Stomach (tissue), 8 donors: ENCODE measurements at regions not wholly inside any gene's neighbourhood (a gene's known extent, or its start where the extent isn't known, plus 50 kb on each side); places are given as distances from the start of the nearest gene placed in this dataset.
A peak's percentile ranks its signal among the peaks of the same experiment; 100 is the strongest.

Experiments
- DNase-seq, 2 donors: peaks; one replicate each; pipeline versions ENCODE4 v3.0.0 to v3.0.0-alpha.2; 2013 to 2019
- H3K27ac ChIP-seq, 5 donors: fragments of 200-600 bp in 4 of 5; sonication (generic) in 4 of 5; one replicate each; pipeline ENCODE4 v1.5.1; 2013 to 2019; ENCODE audit warnings: mild to moderate bottlenecking in 1 of 5, moderate library complexity in 1 of 5
- H3K27me3 ChIP-seq, 3 donors: fragments of 200-600 bp; sonication (generic); one replicate each; pipeline ENCODE4 v1.5.1; 2017 to 2019; ENCODE audit warnings: mixed run types in 1 of 3
- H3K36me3 ChIP-seq, 4 donors: fragments of 200-600 bp; sonication (generic); 1 replicate in 3 of 4; 2 replicates in 1 of 4; pipeline ENCODE4 v1.5.1; 2016 to 2019
- H3K4me1 ChIP-seq, 4 donors: fragments of 200-600 bp; sonication (generic); one replicate each; pipeline ENCODE4 v1.5.1; 2016 to 2019
- H3K4me3 ChIP-seq, 4 donors: fragments of 200-600 bp; sonication (generic) in 3 of 4; one replicate each; pipeline ENCODE4 v1.5.1; 2016 to 2019; ENCODE audit warnings: mild to moderate bottlenecking in 1 of 4
- H3K9me3 ChIP-seq, 4 donors: fragments of 200-600 bp; sonication (generic); one replicate each; pipeline ENCODE4 v1.5.1; 2016 to 2019
- EP300 ChIP-seq: sonication (generic); formaldehyde crosslinking; IDR thresholded peaks from one replicate; pipeline ENCODE4 v1.6.1; 2017; ENCODE audit warnings: antibody characterized with exemption
- POLR2A ChIP-seq, 4 donors: fragments of 450-650 bp; IDR thresholded peaks; one replicate each; pipeline ENCODE4 v1.6.1; 2016; ENCODE audit warnings: antibody characterized with exemption in 4 of 4, control low read depth in 2 of 4, mild to moderate bottlenecking in 1 of 4, moderate library complexity in 1 of 4
- POLR2AphosphoS5 ChIP-seq, 3 donors: sonication (generic); formaldehyde crosslinking; IDR thresholded peaks; one replicate each; pipeline ENCODE4 v1.6.1; 2016; ENCODE audit warnings: antibody characterized with exemption in 3 of 3
- WGBS, 5 donors: extraction: QIAGEN DNeasy Blood & Tissue Kit in 3 of 5; methylation state at CpG; one replicate each; pipeline versions ENCODE4 v1.1.5 to v1.1.7; 2013 to 2018; 5-methylcytosine and 5-hydroxymethylcytosine counted together
- intact Hi-C: fragments of 100-400 bp; cut with DNase I; formaldehyde crosslinking; loops from one replicate; pipeline ENCODE4 v1.15.1; 2023; ENCODE audit warnings: low total_unique reads
- TF ChIP-seq, protein P1 (sequence below), 7 experiments: fragments of 450-650 bp in 4 of 7; fragments of 200-600 bp in 3 of 7; sonication (generic) in 3 of 7; IDR thresholded peaks; one replicate each; pipeline ENCODE4 v1.5.1; 2016 to 2019; ENCODE audit warnings: antibody characterized with exemption in 7 of 7, control low read depth in 2 of 7, mild to moderate bottlenecking in 1 of 7
- donor health status: healthy with polysubstance abuse.
- donor health status: Bipolar disorder and iron deficiency.
- donor health status: healthy.

DNA sequence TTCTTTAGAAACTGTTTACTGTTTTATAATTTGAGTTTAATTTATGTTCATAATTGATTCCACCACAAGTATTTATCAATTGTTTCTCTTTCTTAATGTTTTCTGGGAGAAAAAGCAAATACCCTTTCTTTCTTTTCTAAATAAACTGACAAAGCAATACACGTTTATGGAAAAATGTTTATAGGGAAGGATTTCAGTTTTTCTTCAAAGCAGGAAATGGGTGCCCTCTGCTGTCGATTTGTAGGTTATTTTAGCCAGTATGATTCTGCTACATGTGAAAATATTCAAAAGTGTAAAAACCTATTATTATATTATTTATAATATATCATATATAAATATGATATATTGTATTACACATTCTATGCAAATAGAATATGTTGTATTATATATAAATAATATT is 921.0 kb upstream of the ROBO1 start:
- DNase-seq = peak in 1 of 2 donors; percentile 64
- 1 to 4% (median 2%) methylated on average over 2 of the region's 2 CpGs for WGBS, 5 donors
- H3K27ac ChIP-seq = no peak overlapping the region
- no peak for TF ChIP-seq POLR2A (IDR thresholded peaks at IDR 0.05)
- no peak for TF ChIP-seq EP300
- TF ChIP-seq POLR2AphosphoS5 (IDR thresholded peaks at IDR 0.05) = no peak
- TF ChIP-seq, protein P1, sequence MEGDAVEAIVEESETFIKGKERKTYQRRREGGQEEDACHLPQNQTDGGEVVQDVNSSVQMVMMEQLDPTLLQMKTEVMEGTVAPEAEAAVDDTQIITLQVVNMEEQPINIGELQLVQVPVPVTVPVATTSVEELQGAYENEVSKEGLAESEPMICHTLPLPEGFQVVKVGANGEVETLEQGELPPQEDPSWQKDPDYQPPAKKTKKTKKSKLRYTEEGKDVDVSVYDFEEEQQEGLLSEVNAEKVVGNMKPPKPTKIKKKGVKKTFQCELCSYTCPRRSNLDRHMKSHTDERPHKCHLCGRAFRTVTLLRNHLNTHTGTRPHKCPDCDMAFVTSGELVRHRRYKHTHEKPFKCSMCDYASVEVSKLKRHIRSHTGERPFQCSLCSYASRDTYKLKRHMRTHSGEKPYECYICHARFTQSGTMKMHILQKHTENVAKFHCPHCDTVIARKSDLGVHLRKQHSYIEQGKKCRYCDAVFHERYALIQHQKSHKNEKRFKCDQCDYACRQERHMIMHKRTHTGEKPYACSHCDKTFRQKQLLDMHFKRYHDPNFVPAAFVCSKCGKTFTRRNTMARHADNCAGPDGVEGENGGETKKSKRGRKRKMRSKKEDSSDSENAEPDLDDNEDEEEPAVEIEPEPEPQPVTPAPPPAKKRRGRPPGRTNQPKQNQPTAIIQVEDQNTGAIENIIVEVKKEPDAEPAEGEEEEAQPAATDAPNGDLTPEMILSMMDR (IDR thresholded peaks at IDR 0.05) = peak in 2 of 7 experiments; percentile 19 to 23
- H3K27me3 ChIP-seq = no peaks in the 10 kb centered on the region
- H3K4me1 ChIP-seq = no peaks in the 10 kb centered on the region
- H3K4me3 ChIP-seq = no peak overlapping the region
- intact Hi-C loops = no loop called here
- no peaks in the 10 kb centered on the region for H3K9me3 ChIP-seq
- H3K36me3 ChIP-seq = no peaks in the 10 kb centered on the region

DNA sequence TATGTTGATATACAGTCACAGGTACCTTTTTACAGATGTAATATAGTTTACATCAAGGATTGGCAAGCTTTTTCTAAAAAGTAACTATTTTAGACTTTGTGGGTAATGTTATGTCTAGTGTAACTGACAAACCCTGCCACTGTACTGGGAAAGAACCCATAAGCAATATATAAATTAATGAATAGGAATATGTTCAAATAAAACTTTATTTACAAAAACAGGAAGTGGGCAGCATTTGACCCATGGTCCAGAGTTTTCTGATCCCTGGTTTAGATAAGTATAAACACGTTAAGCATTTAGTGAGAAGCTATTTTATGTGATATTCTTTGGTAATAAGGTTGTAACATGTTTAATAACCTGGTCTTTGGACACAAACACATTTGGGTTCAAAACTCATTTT is 915.2 kb upstream of the ROBO1 start:
- WGBS, 5 donors = 66 to 84% (median 78%) methylated on average over 1 of the region's 1 CpG
- no peaks in the 10 kb centered on the region for H3K27me3 ChIP-seq
- no peaks in the 10 kb centered on the region for H3K36me3 ChIP-seq
- intact Hi-C loops = no loop called here
- H3K9me3 ChIP-seq = no peaks in the 10 kb centered on the region
- H3K4me1 ChIP-seq = no peaks in the 10 kb centered on the region
- H3K4me3 ChIP-seq = no peak overlapping the region
- no peak for DNase-seq
- no peak overlapping the region for H3K27ac ChIP-seq
- no peak for TF ChIP-seq EP300
- no peak for TF ChIP-seq POLR2AphosphoS5 (IDR thresholded peaks at IDR 0.05)
- TF ChIP-seq, protein P1 (IDR thresholded peaks at IDR 0.05) = no peak
- TF ChIP-seq POLR2A (IDR thresholded peaks at IDR 0.05) = no peak

DNA sequence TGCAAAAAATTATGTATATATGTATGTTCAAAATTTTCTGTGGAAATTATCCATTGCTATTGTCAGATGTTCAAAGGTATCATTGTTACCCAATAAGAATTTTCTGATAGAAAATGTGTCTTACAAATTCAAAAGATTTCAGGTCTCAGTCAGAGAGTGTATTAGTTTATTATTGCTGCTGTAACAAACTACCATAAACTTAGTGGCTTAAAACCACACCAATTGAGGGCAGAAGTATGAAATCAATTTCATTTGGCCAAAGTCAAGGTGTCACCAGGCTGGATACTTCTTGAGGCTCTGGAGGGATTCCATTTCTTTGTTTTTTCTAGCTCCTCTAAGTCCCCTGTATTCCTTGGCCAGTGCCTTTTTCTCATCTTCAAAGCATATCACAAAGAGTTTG is 914.4 kb upstream of the ROBO1 start:
- intact Hi-C loops = no loop called here
- Histone ChIP-seq H3K9me3 (no peaks in the 10 kb centered on the region), H3K27ac (no peak overlapping the region), H3K4me3 (no peak overlapping the region), H3K27me3 (no peaks in the 10 kb centered on the region), H3K4me1 (no peaks in the 10 kb centered on the region), H3K36me3 (no peaks in the 10 kb centered on the region)
- TF ChIP-seq, protein P1 (IDR thresholded peaks at IDR 0.05) = no peak
- TF ChIP-seq EP300 (no peak), POLR2AphosphoS5 (IDR thresholded peaks at IDR 0.05) (no peak), POLR2A (IDR thresholded peaks at IDR 0.05) (no peak)
- DNase-seq = no peak

DNA sequence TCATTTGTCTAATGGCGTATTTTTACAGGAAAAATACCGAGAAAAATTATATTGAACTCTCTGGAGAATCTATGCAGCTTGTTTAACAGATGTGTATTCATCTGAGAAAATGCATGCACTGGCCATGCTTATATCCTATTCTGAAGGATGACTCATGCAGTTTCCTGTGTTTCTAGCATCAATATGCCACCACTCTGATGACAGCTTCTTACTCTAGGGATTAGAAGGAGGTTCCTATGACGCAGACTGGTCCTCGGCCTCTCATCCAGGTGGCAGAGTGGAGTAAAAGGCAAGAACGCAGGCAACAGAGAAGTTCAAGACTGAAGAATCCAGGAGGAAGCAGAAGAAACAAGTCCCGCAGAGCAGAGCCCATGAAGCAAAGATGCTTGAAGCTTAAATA is 910.0 kb upstream of the ROBO1 start:
- intact Hi-C loops = no loop called here
- H3K27ac ChIP-seq = no peak overlapping the region
- H3K4me3 ChIP-seq = no peak overlapping the region
- DNase-seq = peak in 1 of 2 donors; percentile 1
- TF ChIP-seq, protein P1 (IDR thresholded peaks at IDR 0.05) = no peak
- TF ChIP-seq EP300 (no peak), POLR2A (IDR thresholded peaks at IDR 0.05) (no peak), POLR2AphosphoS5 (IDR thresholded peaks at IDR 0.05) (no peak)
- no peaks in the 10 kb centered on the region for H3K27me3 ChIP-seq
- no peaks in the 10 kb centered on the region for H3K9me3 ChIP-seq
- H3K4me1 ChIP-seq = no peaks in the 10 kb centered on the region
- 64 to 82% (median 76%) methylated on average over 6 of the region's 6 CpGs for WGBS, 5 donors
- no peaks in the 10 kb centered on the region for H3K36me3 ChIP-seq
